GM21367 (cell line): ENCODE measurements at regions not wholly inside any gene's neighbourhood (a gene's known extent, or its start where the extent isn't known, plus 50 kb on each side); places are given as distances from the start of the nearest gene placed in this dataset.

ENCODE experiments used
- ATAC-seq: cut with Tn5 transposase; IDR thresholded peaks from one replicate; pipeline ENCODE4 v1.9.1; 2021; ENCODE audit not compliant: unreplicated experiment

- ATAC-seq = no peak
These were observed 93.2 kb upstream of the NKX1-1 start for GRCh38 chr4:1499465-1499864.

- ATAC-seq = no peak
These were observed 91.1 kb upstream of the NKX1-1 start for GRCh38 chr4:1497189-1497801.

GRCh38 chr4:1496116-1496642 lies 89.9 kb upstream of the NKX1-1 start:
- no peak for ATAC-seq

- ATAC-seq = no peak
These were observed 89.3 kb upstream of the NKX1-1 start for GRCh38 chr4:1495416-1496115.

- ATAC-seq = no peak
These were observed 88.4 kb upstream of the NKX1-1 start for GRCh38 chr4:1494416-1495315.

GRCh38 chr4:1493540-1494287 lies 87.5 kb upstream of the NKX1-1 start:
- ATAC-seq = no peak

GRCh38 chr4:1492651-1493539 lies 86.7 kb upstream of the NKX1-1 start:
- ATAC-seq = no peak

GRCh38 chr4:1492142-1492457 lies 85.9 kb upstream of the NKX1-1 start:
- ATAC-seq = no peak

- ATAC-seq = no peak
These were observed 85.3 kb upstream of the NKX1-1 start for GRCh38 chr4:1491328-1492141.

GRCh38 chr4:1490654-1491327 lies 84.5 kb upstream of the NKX1-1 start:
- no peak for ATAC-seq

- ATAC-seq = no peak
These were observed 83.9 kb upstream of the NKX1-1 start for GRCh38 chr4:1490011-1490653.

- no peak for ATAC-seq
These were observed 83.4 kb upstream of the NKX1-1 start for GRCh38 chr4:1489639-1489995.

- no peak for ATAC-seq
These were observed 82.8 kb upstream of the NKX1-1 start for GRCh38 chr4:1488831-1489638.

- no peak for ATAC-seq
These were observed 82.1 kb upstream of the NKX1-1 start for GRCh38 chr4:1488357-1488756.

- ATAC-seq = no peak
These were observed 81.5 kb upstream of the NKX1-1 start for GRCh38 chr4:1487761-1488160.

GRCh38 chr4:1487106-1487505 lies 80.9 kb upstream of the NKX1-1 start:
- ATAC-seq = no peak

GRCh38 chr4:1485280-1485679 lies 79.0 kb upstream of the NKX1-1 start:
- no peak for ATAC-seq
